Ammon's horn (tissue), 1 donor: ENCODE measurements at regions not wholly inside any gene's neighbourhood (a gene's known extent, or its start where the extent isn't known, plus 50 kb on each side); places are given as distances from the start of the nearest gene placed in this dataset.
"Not testable (repeated sequence)": the region's sequence is repeated elsewhere in the genome, so short reads cannot be mapped to it uniquely, and the experiment has no call there.

Experiments used
- DNase-seq: peaks from one replicate; pipeline ENCODE4 v3.0.0-alpha.2; 2016; ENCODE audit warnings: low spot score

- DNase-seq = no peak
These were observed 205.0 kb upstream of the AHR start for GRCh38 chr7:17093461-17093860.

DNA sequence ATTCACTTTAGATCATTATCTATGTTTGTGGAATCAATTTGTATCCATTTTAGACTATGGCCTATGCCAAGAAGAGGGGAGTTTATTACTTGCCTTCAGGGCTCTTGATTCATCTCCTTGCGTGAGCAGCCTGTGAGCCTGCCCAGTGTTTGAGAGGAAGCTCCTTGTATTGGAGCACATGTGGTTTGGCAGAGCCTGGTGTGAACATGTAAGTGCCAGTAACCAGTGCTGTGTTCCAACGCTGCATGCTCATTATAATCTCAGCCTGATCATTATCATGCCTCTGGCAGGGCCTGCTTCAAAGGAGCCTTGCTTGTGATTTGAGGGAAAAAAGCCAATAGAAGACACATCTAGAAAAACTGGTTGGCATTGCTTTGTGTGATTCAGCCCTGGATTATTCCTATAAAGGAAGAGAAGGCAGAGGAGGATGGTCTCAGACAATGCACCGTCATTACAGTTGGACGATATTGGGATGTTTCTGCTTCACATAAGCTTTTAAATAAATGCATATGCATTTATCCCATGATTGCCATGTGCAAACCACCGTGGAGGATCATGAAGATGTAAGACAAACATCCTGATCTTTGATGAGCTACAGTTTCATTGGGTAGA is 203.4 kb upstream of the AHR start:
- DNase-seq = no peak

- peak; percentile 12 for DNase-seq
These were observed 202.5 kb upstream of the AHR start for GRCh38 chr7:17095931-17096330.

- DNase-seq = no peak
These were observed 200.7 kb upstream of the AHR start for GRCh38 chr7:17097668-17098297.

- no peak for DNase-seq
These were observed 199.9 kb upstream of the AHR start for GRCh38 chr7:17098515-17098914.

DNA sequence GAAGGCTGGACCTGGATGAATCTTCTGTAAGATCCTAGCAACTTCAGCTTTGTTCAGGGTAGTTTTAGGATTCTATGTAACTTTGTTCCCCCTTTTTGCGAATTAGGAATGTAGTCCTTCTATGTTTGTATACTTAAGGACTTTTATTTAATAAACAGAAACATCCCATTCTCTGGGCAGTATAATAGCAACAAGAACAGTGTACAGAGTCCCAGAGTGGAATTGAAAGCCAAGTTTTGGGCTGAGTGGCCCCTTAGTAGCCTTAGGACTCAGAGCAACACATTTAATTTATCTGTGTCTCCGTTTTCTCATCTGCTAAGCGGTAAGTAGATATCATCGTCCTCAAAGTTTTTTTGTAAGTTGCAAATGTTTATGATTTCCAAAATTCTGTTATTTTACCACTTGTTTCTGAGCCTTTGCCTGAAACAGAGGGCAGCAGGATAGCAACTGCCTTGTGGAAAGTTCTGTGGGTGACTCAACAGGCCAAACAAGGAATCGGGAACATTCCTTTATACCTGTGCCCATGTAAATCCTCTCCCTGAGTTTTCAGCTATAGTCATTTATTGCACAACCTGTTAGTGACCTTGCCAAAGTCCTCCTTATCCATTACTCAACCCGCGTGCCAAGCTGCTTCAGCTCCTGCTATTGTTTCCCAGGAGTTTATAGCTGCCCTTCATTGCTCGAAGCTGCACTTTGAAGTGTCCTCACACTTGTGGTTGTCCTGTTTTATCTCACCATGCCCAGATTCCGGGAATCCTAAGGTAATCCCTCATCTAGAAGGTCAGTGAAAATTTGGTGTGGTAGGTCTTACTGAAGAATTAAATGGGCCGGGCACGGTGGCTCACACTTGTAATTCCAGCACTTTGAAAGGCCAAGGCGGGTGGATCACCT is 199.1 kb upstream of the AHR start:
- no peak for DNase-seq

DNA sequence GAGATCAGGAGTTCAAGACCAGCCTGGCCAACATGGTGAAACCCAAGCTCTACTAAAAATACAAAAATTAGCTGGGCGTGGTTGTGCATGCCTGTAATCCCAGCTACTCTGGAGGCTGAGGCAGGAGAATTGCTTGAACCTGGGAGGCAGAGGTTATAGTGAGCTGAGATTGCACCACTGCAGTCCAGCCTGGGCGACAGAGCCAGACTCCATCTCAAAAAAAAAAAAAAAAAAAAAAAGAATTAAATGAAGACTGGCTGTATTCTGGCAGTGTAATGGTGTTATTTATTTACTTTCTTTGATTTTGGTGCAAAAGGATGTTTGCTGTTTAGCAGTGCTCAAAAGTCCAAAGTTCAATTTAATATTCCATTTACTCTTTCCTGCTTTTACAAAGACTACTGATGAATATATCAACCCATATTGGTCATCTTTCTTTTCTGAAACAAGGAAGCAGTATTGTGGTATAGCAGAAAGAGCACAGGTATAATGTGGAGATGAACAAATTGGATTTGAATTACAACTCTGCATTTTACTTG is 198.4 kb upstream of the AHR start:
- not testable (repeated sequence) for DNase-seq

DNA sequence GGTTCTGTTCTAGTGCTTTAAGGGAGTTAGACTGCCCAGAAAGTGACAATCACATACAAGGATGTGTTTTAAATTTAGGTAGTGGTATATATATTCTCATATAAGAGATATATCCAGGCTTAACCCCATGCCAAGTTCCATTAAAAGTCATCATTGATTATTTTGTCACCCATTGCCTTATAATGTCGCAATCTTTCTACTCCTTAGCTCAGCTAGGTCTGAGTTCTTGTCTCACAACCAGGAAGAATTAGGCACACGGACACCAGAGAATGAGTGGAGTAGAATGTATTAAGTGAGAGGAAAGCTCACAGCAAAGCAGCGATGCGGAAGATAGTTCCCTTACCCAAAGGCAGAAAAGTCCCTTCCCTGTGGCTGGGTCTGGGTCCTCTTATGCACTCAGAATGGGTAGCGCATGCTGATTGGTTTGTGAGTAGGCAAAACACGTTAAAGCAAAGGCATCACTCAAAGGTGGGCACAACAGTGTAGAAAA is 197.2 kb upstream of the AHR start:
- no peak for DNase-seq

DNA sequence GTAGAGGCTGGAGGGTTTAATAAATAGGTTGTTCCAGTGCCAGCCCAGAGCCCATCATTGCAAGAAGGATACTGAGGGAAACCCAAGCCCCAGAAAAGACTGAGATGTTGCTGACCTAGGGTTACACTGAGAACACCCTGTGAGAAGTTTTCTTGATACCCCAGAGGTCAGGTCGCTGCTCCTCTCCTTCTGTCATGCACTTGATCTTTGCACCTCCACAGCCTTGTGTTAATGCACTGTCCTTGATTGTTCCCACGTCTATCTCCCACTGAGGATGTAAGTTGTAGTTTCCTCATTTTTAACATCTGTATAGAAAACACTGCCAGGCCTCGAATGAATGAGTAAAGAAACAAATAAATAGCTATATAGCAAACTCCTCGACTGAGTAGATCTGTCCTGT is 195.3 kb upstream of the AHR start:
- DNase-seq = no peak

DNA sequence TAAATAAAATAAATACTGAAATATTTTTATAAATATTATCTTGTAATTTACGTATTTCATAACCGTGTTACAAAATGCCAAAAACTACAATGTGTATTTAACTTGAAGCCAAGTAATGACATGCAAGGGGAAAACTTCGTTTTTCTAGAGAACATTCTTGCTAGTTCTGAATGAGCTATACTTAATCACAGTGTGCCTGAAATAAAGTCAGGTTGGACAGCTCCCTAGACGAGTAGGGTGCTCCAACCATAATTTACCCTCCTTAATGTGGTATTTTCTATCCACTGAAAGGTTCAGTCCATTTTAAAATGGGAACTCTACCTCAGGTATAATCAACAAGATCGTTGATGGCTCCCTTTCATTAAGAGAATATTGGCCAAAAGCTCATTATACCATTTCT is 194.5 kb upstream of the AHR start:
- no peak for DNase-seq

DNA sequence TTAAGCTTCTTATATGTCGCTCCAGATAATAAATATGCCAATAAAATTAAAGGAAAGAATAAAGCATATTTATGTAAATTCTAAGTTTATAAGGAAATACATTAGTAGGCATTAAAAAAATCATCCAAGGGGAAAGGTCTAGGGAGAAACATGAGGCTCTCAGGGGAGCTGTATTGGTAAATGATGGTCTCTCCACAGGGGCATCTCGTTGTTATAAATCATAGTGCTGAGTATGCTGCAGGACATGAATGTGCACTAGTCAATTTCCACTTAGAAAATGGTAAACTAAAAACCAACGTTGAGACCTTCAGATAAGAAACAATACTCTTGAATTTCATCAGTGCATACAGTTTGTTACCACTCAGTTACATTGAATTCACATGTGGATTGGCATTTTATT is 194.0 kb upstream of the AHR start:
- DNase-seq = no peak

DNA sequence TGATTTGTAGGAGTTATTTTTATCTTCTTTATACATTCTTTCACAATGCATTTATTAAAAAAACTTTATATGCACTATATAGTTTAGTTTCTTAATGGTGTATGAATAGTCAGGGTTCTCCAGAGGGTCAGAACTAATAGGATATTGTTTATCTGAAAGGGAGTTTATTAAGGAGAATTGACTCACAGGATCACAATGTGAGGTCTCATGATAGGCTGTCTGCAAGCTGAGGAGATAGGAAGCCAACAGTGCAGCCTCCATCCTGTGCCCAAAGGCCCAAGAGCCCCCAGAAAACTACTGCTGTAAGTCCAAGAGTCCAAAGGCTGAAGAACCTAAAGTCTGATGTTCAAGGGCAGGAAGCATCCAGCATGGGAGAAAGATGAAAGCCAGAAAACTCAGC is 192.8 kb upstream of the AHR start:
- no peak for DNase-seq

- no peak for DNase-seq
These were observed 190.3 kb upstream of the AHR start for GRCh38 chr7:17108049-17108584.

DNA sequence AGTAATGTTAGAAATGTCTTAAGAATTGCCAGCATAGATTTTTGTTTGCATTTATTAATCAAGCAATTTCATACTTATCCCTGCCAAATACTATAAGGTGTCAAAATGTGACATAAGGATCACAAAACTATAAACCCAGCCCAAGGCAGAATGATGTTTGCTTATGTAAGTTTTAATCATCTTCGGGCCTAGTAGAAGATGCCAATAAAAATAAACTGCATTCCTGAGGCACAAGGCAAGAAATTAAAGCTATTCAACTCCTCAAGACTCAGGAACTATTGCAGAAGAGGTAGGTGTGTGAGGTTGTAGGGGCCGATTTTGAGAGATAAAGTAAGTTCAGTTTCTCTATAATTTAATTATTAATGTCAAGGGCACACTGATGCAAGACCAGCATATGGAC is 189.4 kb upstream of the AHR start:
- DNase-seq = no peak

DNA sequence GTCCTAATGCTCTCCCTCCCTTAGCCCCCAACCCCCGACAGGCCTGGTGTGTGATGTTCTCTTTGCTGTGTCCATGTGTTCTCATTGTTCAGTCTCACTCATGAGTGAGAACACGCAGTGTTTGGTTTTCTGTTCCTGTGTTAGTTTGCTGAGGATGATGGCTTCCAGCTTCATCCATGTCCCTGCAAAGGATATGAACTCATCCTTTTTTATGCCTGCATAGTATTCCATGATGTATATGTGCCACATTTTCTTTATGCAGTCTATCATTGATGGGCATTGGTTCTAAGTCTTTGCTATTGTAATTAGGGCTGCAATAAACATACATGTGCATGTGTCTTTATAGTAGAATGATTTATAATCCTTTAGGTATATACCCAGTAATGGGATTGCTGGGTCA is 184.7 kb upstream of the AHR start:
- DNase-seq = not testable (repeated sequence)

GRCh38 chr7:17118412-17118811 is 180.0 kb upstream of the AHR start:
- DNase-seq = no peak

DNA sequence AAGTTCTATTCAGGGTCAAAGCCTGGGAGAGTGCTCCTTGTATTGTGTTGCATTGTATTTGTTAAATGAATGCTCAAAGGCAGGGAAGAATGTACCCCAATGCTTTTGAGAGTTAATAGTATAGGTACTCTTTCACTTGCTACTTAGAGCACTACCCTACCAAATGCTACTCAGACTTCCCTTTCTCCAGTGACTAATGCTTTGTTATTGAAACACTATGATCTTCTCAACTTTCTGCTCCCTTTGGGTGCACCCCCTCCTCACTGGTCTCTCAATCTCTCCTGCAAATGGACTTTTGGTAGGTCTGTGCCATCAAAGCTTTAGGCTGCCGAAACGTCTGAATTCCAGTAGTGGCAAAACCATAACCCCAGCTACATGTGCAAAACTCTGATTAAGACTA is 177.7 kb upstream of the AHR start:
- DNase-seq = no peak

DNA sequence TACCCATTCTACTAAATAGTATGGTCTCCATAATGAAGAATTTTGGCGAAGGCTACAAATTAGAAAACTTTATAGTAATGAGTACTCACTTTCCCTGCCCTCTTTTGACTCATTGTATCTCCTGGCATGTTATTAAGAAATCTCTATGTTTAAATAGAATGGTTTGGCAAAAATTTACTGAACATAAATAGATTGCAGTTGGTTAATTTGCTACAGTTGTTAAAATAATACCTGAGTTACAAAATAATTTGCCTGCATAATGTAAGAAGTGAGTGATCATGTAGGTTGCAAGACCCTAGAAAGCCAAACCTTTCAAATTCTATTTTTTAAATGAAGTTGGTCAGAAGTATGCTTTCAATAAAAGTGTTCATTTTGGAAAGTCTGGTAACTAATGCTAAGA is 176.8 kb upstream of the AHR start:
- no peak for DNase-seq

GRCh38 chr7:17123020-17123419 is 175.4 kb upstream of the AHR start:
- DNase-seq = peak; percentile 28

DNA sequence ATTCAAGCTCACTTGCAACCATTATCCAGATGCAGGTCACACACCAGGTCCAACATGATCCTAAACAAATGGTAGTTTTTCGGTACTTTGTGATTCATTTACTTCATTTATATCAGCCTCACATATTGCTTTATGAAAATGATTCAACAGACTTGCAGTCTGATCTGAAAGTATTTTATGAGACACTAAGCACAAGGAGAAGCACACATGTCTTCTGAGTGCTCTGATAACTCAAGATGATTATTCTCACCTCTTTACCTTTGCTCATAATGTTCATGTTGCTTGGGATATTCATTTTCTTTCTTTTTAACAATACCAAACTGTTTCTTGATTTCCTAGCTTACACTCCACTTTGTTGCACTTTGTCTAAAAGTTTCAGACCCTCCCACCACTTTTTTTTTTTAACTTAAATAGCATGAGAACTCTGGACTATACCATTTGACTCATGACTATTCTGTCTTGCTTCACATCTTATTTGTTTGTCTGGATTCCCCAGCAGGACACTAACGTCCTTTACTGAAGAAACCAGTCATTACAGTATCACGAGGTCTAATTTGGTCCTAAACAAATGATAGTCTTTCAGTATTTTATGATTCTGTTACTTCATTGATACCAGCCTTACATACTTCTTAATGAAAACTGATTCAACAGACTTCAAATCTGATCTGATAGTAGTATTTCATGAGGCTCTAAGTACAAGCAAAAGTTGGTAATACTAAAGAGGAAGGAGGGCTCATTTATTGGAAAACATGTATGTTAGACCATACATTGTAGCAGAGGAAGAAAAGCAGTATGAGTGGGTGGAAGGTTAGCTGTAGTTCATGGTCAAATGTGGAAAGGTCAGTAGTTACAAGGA is 171.8 kb upstream of the AHR start:
- DNase-seq = no peak

GRCh38 chr7:17129218-17129617 is 169.2 kb upstream of the AHR start:
- no peak for DNase-seq
